PC-9 (cell line): ENCODE measurements at regions not wholly inside any gene's neighbourhood (a gene's known extent, or its start where the extent isn't known, plus 50 kb on each side); places are given as distances from the start of the nearest gene placed in this dataset.

Experiments used
- EZH2 ChIP-seq: fragments of 200-600 bp; sonication (generic); IDR thresholded peaks from 2 replicates; pipeline ENCODE4 v1.8.0; 2017; ENCODE audit warnings: antibody characterized with exemption, low read depth
- TF ChIP-seq, protein P1 (sequence below): fragments of 200-600 bp; sonication (generic); conservative IDR thresholded peaks from 2 replicates; pipeline ENCODE4 v1.6.1; 2017; ENCODE audit warnings: mixed run types, antibody characterized with exemption, mild to moderate bottlenecking, moderate library complexity

DNA sequence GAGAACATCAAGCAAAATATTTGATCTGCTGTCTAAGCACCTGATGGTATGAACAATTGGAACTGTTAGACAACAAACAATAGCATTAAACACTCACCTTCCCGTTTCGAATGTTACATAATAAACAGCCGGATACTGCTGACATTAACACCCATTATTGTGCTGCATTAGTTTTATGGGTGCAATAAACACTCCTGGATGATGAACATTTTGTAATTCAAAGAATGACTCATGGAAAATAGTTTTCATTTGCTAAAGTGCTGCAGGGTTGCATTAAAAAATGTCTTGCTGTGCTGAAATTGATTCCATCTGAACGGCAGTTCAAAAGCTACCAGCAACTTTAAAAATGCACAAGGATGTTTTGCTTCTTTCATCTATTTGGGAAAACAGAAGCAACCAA, 100.8 kb upstream of the SORBS2 start:
- no peak for TF ChIP-seq EZH2
- TF ChIP-seq, protein P1, sequence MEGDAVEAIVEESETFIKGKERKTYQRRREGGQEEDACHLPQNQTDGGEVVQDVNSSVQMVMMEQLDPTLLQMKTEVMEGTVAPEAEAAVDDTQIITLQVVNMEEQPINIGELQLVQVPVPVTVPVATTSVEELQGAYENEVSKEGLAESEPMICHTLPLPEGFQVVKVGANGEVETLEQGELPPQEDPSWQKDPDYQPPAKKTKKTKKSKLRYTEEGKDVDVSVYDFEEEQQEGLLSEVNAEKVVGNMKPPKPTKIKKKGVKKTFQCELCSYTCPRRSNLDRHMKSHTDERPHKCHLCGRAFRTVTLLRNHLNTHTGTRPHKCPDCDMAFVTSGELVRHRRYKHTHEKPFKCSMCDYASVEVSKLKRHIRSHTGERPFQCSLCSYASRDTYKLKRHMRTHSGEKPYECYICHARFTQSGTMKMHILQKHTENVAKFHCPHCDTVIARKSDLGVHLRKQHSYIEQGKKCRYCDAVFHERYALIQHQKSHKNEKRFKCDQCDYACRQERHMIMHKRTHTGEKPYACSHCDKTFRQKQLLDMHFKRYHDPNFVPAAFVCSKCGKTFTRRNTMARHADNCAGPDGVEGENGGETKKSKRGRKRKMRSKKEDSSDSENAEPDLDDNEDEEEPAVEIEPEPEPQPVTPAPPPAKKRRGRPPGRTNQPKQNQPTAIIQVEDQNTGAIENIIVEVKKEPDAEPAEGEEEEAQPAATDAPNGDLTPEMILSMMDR: no peak
